K562 (cell line): ENCODE measurements at regions not wholly inside any gene's neighbourhood (a gene's known extent, or its start where the extent isn't known, plus 50 kb on each side); places are given as distances from the start of the nearest gene placed in this dataset.
A peak's percentile ranks its signal among the peaks of the same experiment; 100 is the strongest.

Source experiments
- ATAC-seq: fragments of 200-7000 bp; cut with Tn5 transposase; 3 replicates; pipeline ENCODE4 v1.9.1; 2020; ENCODE audit warnings: moderate library complexity
- BruUV-seq: library from RNA; stranded (reverse); fragments of 400-500 nt; replicated peaks from 2 replicates; lab custom pipeline; 2021; lab: Mats Ljungman, UMichigan
- CTCF ChIA-PET: fragments of 300-600 bp; formaldehyde crosslinking; extraction: SDS; loops from one replicate; lab custom pipeline; 2021; ENCODE audit warnings: low intra/inter-chr PET ratio; lab: Yijun Ruan, JAX
- POLR2A ChIA-PET: fragments of 300-600, 350-650 bp; sonication (Branson Sonifier 250); formaldehyde crosslinking; extraction: SDS; loops from one replicate; lab custom pipeline; 2021; ENCODE audit warnings: antibody characterized with exemption, inconsistent platforms; lab: Yijun Ruan, JAX
- DNase-seq, 4 experiments: peaks; one replicate each; pipeline versions ENCODE4 v3.0.0 to v3.0.0-alpha.2; 2011 to 2018; ENCODE audit warnings: low spot score in 3 of 4, mixed read lengths in 3 of 4; ENCODE audit errors: extremely low read depth in 1 of 4
- FAIRE-seq: peaks from 2 replicates; lab custom pipeline; 2011; peaks lifted over from hg19 to GRCh38; lab: Jason Lieb, UNC
- H2AFZ ChIP-seq: 2 replicates; pipeline ENCODE4 v1.6.0; 2011; ENCODE audit warnings: low read depth, low read length, control low read depth, inconsistent platforms
- H3K27ac ChIP-seq: fragments of 200-600 bp; 3 replicates; pipeline ENCODE4 v1.8.0; 2011; ENCODE audit warnings: low read depth, mild to moderate bottlenecking, control low read depth, inconsistent platforms, low read length, moderate library complexity, mixed read lengths; ENCODE audit errors: extremely low read depth
- H3K27me3 ChIP-seq, 2 experiments: fragments of 300-600 bp in 1 of 2; 2 replicates in 1 of 2; 3 replicates in 1 of 2; pipeline versions ENCODE4 v1.6.0 to v1.8.0; 2011; ENCODE audit warnings: inconsistent platforms in 2 of 2, low read length in 2 of 2, mild to moderate bottlenecking in 1 of 2, mixed read lengths in 1 of 2, moderate library complexity in 1 of 2; ENCODE audit not compliant: control insufficient read depth in 2 of 2, insufficient read depth in 2 of 2
- H3K36me3 ChIP-seq: fragments of 300-600 bp; 3 replicates; pipeline ENCODE4 v1.8.0; 2011; ENCODE audit warnings: mild to moderate bottlenecking, low read length, inconsistent platforms; ENCODE audit not compliant: control insufficient read depth, insufficient read depth
- H3K4me1 ChIP-seq, 2 experiments: fragments of 200-600 bp in 1 of 2; replicated peaks in 1 of 2; 2 replicates in 1 of 2; 3 replicates in 1 of 2; pipeline versions ENCODE4 v1.5.1 to v1.8.0; 2011; ENCODE audit warnings: inconsistent platforms in 2 of 2, low read length in 2 of 2, mild to moderate bottlenecking in 1 of 2, mixed read lengths in 1 of 2, moderate library complexity in 1 of 2; ENCODE audit not compliant: control insufficient read depth in 2 of 2, insufficient read depth in 2 of 2
- H3K4me2 ChIP-seq: 2 replicates; pipeline ENCODE4 v1.6.1; 2011; ENCODE audit warnings: low read length, control low read depth, inconsistent platforms, mixed read lengths; ENCODE audit not compliant: insufficient read depth
- H3K4me3 ChIP-seq: fragments of 200-600 bp; sonication (generic), shearing (Covaris generic); 2 replicates; pipeline ENCODE4 v1.5.1; 2016; ENCODE audit warnings: control low read depth, inconsistent platforms
- H3K79me2 ChIP-seq: fragments of 200-600 bp; 3 replicates; pipeline ENCODE4 v1.8.0; 2011; ENCODE audit warnings: low read length, inconsistent platforms; ENCODE audit not compliant: control insufficient read depth, insufficient read depth
- H3K9ac ChIP-seq, 2 experiments: 2 replicates each; pipeline versions ENCODE4 v1.6.0 to v1.6.1; 2011; ENCODE audit warnings: low read depth in 2 of 2, low read length in 2 of 2, control low read depth in 1 of 2, inconsistent platforms in 1 of 2, mild to moderate bottlenecking in 1 of 2, mixed read lengths in 1 of 2; ENCODE audit not compliant: insufficient read depth in 1 of 2
- H3K9me1 ChIP-seq: one replicate; pipeline ENCODE4 v1.6.0; 2011; ENCODE audit warnings: inconsistent platforms, mild to moderate bottlenecking, low read length, moderate library complexity; ENCODE audit not compliant: control insufficient read depth, insufficient read depth
- H3K9me3 ChIP-seq: replicated peaks from 2 replicates; pipeline ENCODE4 v1.5.1; 2011; ENCODE audit warnings: low read depth, low read length, inconsistent platforms; ENCODE audit not compliant: control insufficient read depth, insufficient read depth
- H4K20me1 ChIP-seq: replicated peaks from 2 replicates; pipeline ENCODE4 v1.6.1; 2011; ENCODE audit warnings: low read length, inconsistent platforms, mixed read lengths; ENCODE audit not compliant: control insufficient read depth, insufficient read depth
- CEBPG ChIP-seq, 3 experiments: fragments of 200-800 bp in 1 of 3; sonication (Bioruptor generic) in 1 of 3; sonication (generic) in 1 of 3; formaldehyde crosslinking in 1 of 3; IDR thresholded peaks in 2 of 3; conservative IDR thresholded peaks in 1 of 3; 2 replicates each; pipeline versions ENCODE4 v1.6.1 to v1.8.0; 2016 to 2022; ENCODE audit warnings: missing compliant biosample characterization in 2 of 3, missing genetic modification characterization in 2 of 3, mild to moderate bottlenecking in 1 of 3, missing genetic modification reagents in 1 of 3
- DLX4 ChIP-seq: fragments of 250-450 bp; sonication (Bioruptor Pico); IDR thresholded peaks from 2 replicates; pipeline ENCODE4 v1.6.1; 2021; ENCODE audit warnings: mild to moderate bottlenecking
- GTF2A2 ChIP-seq: IDR thresholded peaks from 2 replicates; pipeline ENCODE4 v1.6.1; 2016; ENCODE audit warnings: mild to moderate bottlenecking, missing genetic modification characterization, missing compliant biosample characterization
- HMGN3 ChIP-seq: IDR thresholded peaks from 2 replicates; pipeline ENCODE4 v1.6.1; 2011; ENCODE audit warnings: borderline replicate concordance, low read depth, mild to moderate bottlenecking, mixed read lengths, low read length; ENCODE audit not compliant: insufficient read length; ENCODE audit errors: extremely low read depth
- RNF2 ChIP-seq: sonication (generic); IDR thresholded peaks from 2 replicates; pipeline ENCODE4 v1.6.1; 2016
- ZBTB2 ChIP-seq: fragments of 450-650 bp; IDR thresholded peaks from 2 replicates; pipeline ENCODE4 v1.6.1; 2016; ENCODE audit warnings: antibody characterized with exemption
- WGBS: fragments of 100-300 bp; shearing (Covaris generic); methylation state at CpG from one replicate; pipeline ENCODE4 v1.1.6; 2016; ENCODE audit warnings: low coverage, mixed read lengths; ENCODE audit not compliant: insufficient coverage; ENCODE audit errors: missing lambda C conversion rate; 5-methylcytosine and 5-hydroxymethylcytosine counted together
- in situ Hi-C: fragments of 300-500 bp; cut with MboI; formaldehyde crosslinking; loops from 4 replicates; pipeline ENCODE4 v1.15.0; 2018; ENCODE audit warnings: inconsistent platforms, mixed read lengths
- intact Hi-C: fragments of 100-400 bp; cut with micrococcal nuclease; formaldehyde crosslinking; loops from 2 replicates; pipeline ENCODE4 v1.14.2; 2022
- TF ChIP-seq, protein P1 (sequence below): sonication (generic); formaldehyde crosslinking; IDR thresholded peaks from 2 replicates; pipeline ENCODE4 v1.8.0; 2022; ENCODE audit warnings: mild to moderate bottlenecking, missing genetic modification reagents

DNA sequence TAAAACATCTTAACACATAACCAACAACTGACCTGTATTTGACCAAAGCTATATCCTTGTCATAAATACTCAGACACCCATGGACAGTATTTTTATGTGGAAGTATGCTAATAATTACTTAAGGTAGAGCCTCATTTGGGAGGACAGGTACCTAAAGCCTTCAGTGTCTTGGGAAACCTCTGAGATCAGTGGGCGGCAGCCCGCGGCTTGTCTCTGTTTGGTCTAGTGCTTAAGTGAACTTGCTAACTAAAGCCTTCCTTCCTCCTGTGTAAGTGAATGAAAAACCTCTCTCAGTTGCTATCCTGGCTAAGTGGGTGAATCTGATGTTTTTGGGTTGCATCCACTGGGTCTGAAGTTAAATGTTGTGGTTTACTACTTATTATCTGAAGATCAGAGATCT, 144.5 kb upstream of the AGR3 start (continued):
- TF ChIP-seq, protein P1, sequence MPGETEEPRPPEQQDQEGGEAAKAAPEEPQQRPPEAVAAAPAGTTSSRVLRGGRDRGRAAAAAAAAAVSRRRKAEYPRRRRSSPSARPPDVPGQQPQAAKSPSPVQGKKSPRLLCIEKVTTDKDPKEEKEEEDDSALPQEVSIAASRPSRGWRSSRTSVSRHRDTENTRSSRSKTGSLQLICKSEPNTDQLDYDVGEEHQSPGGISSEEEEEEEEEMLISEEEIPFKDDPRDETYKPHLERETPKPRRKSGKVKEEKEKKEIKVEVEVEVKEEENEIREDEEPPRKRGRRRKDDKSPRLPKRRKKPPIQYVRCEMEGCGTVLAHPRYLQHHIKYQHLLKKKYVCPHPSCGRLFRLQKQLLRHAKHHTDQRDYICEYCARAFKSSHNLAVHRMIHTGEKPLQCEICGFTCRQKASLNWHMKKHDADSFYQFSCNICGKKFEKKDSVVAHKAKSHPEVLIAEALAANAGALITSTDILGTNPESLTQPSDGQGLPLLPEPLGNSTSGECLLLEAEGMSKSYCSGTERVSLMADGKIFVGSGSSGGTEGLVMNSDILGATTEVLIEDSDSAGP, result no peak
- TF ChIP-seq ZBTB2 (no peak), HMGN3 (no peak), GTF2A2 (tag) (no peak)

DNA sequence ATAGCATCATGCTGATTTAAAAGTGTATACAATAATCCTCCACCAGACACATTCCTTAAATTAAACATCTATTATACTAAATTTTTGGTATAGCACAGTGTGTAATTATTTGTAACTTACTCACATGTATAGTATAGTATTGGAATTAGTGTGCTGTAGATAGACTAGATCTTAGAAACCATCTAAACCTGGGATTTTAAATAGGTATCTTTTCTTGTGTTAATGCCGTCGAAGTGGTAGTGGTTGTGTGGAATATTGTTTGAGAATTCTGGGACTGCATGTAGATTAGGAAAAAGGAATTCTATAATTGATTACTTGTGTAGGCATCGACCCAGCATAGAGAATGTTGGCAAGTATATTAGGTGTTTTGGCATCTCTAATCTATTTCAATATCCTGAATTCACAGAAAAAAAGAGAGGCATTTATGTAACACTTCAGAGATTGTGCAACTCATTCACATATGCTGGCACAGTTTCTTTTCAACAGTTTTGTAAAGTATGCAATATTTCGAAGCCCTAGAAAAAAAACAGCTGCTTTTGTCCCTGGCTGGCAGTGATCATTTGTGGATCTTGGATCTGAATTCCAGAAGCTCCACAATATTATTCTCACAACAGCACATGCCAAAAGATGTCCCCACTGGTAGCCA, 145.5 kb upstream of the AGR3 start:
- no peaks in the 10 kb centered on the region for H3K9me1 ChIP-seq
- 14% methylated on average over 4 of the region's 4 CpGs for WGBS
- in situ Hi-C loops (no loop called here), intact Hi-C loops (no loop called here)
- no peaks in the 10 kb centered on the region for H3K36me3 ChIP-seq
- H3K79me2 ChIP-seq, result no peaks in the 10 kb centered on the region
- ChIA-PET POLR2A (no interaction called here), CTCF (no interaction called here)
- no peaks in the 10 kb centered on the region for H4K20me1 ChIP-seq
- H3K4me2 ChIP-seq, result no peak overlapping the region
- H3K4me3 ChIP-seq, result no peak overlapping the region
- H3K27me3 ChIP-seq, result no peaks in the 10 kb centered on the region
- DNase-seq (no peak), ATAC-seq (no peak), FAIRE-seq (no peak)
- no peak overlapping the region for H3K9ac ChIP-seq
- BruUV-seq, result no TSS peak
- TF ChIP-seq DLX4 (no peak), CEBPG (CRISPR knock-in tag; IDR thresholded peaks at IDR 0.05) (no peak), CEBPG (tag; conservative IDR thresholded peaks at IDR 0.05 in 1 of 2, IDR thresholded peaks at IDR 0.05 in 1 of 2) (0 out of 4 replicates have a peak, but pooled peaks of 1 of the 2 experiments have one; percentile 17), RNF2 (no peak)
- no peaks in the 10 kb centered on the region; a peak in 1 of 5 replicates for H3K4me1 ChIP-seq
- H3K9me3 ChIP-seq, result no peaks in the 10 kb centered on the region
- H3K27ac ChIP-seq, result no peak overlapping the region
- no peak overlapping the region for H2AFZ ChIP-seq
